CD4-positive, alpha-beta T cell (primary cell): ENCODE measurements at regions not wholly inside any gene's neighbourhood (a gene's known extent, or its start where the extent isn't known, plus 50 kb on each side); places are given as distances from the start of the nearest gene placed in this dataset.

Source experiments
- ATAC-seq: fragments of 200-7000 bp; cut with Tn5 transposase; one replicate; pipeline ENCODE4 v1.10.0; 2022; ENCODE audit warnings: mild to moderate bottlenecking; ENCODE audit not compliant: poor library complexity
- CTCF ChIA-PET: fragments of 350-600 bp; sonication (Branson Sonifier 250); formaldehyde crosslinking; loops from one replicate; lab custom pipeline; 2021; ENCODE audit warnings: antibody characterized with exemption, inconsistent platforms; lab: Charles Lee
- POLR2A ChIA-PET: fragments of 350-600 bp; sonication (Branson Sonifier 250); formaldehyde crosslinking; loops from one replicate; lab custom pipeline; 2021; ENCODE audit warnings: antibody characterized with exemption, inconsistent platforms; lab: Charles Lee
- DNase-seq, 14 experiments: peaks; one replicate each; pipeline ENCODE4 v3.0.0-alpha.2; 2013 to 2020; ENCODE audit warnings: mixed read lengths in 2 of 14
- H3K27ac ChIP-seq, 2 donors: one replicate each; pipeline versions ENCODE4 v1.5.1 to v1.7.0; 2013; ENCODE audit warnings: low read length in 2 of 2, low read depth in 1 of 2, mild to moderate bottlenecking in 1 of 2
- H3K27me3 ChIP-seq, 2 experiments: 1 replicate in 1 of 2; 2 replicates in 1 of 2; pipeline versions ENCODE4 v1.6.1 to v1.7.0; 2013; ENCODE audit warnings: low read length in 2 of 2, control low read depth in 1 of 2, mild to moderate bottlenecking in 1 of 2, moderate library complexity in 1 of 2; ENCODE audit not compliant: insufficient read depth in 2 of 2, control insufficient read depth in 1 of 2
- H3K36me3 ChIP-seq: one replicate; pipeline ENCODE4 v1.6.1; 2013; ENCODE audit warnings: low read length, control low read depth; ENCODE audit not compliant: insufficient read depth
- H3K4me1 ChIP-seq: one replicate; pipeline ENCODE4 v1.6.1; 2013; ENCODE audit warnings: low read length, control low read depth; ENCODE audit not compliant: insufficient read depth
- H3K4me3 ChIP-seq: one replicate; pipeline ENCODE4 v1.5.1; 2013; ENCODE audit warnings: mild to moderate bottlenecking, low read length, moderate library complexity
- H3K9me3 ChIP-seq, 2 experiments: 1 replicate in 1 of 2; 2 replicates in 1 of 2; pipeline versions ENCODE4 v1.6.1 to v1.7.0; 2013; ENCODE audit warnings: low read length in 2 of 2, mild to moderate bottlenecking in 2 of 2, control low read depth in 1 of 2, moderate library complexity in 1 of 2; ENCODE audit not compliant: control insufficient read depth in 1 of 2, insufficient read depth in 1 of 2
- H3K27ac Mint-ChIP-seq: one replicate; pipeline ENCODE4 v1.8.0; 2020; ENCODE audit warnings: mixed read lengths
- H3K27me3 Mint-ChIP-seq: one replicate; pipeline ENCODE4 v1.8.0; 2021; ENCODE audit warnings: mixed read lengths
- H3K36me3 Mint-ChIP-seq: one replicate; pipeline ENCODE4 v1.8.0; 2021; ENCODE audit warnings: low read depth, mixed read lengths
- H3K4me1 Mint-ChIP-seq: one replicate; pipeline ENCODE4 v1.8.0; 2021; ENCODE audit warnings: low read depth, mixed read lengths
- H3K4me3 Mint-ChIP-seq: one replicate; pipeline ENCODE4 v1.8.0; 2020; ENCODE audit warnings: mild to moderate bottlenecking, mixed read lengths
- H3K9me3 Mint-ChIP-seq: one replicate; pipeline ENCODE4 v1.8.0; 2020; ENCODE audit warnings: mixed read lengths
- CTCF ChIP-seq: fragments of 200-600 bp; IDR thresholded peaks from one replicate; pipeline ENCODE4 v1.8.0; 2022; ENCODE audit warnings: antibody characterized with exemption, mild to moderate bottlenecking
- intact Hi-C, 2 experiments: fragments of 100-400 bp; cut with DNase I in 1 of 2; cut with micrococcal nuclease in 1 of 2; formaldehyde crosslinking; loops; one replicate each; pipeline versions ENCODE4 v1.15.1 to v1.9.0; 2023 to 2025; cut with DNase I, micrococcal nuclease

GRCh38 chr10:120260456-120260855, 196.6 kb upstream of the PLPP4 start:
- no peaks in the 10 kb centered on the region for H3K4me1 Mint-ChIP-seq
- CTCF ChIA-PET, result no interaction called here
- no peaks in the 10 kb centered on the region for H3K4me1 ChIP-seq
- H3K9me3 Mint-ChIP-seq, result no peaks in the 10 kb centered on the region
- DNase-seq, result no peak
- peaks cover 6 to 12% of the 10 kb centered on the region in 2 experiments for H3K27me3 ChIP-seq
- no peak for ATAC-seq
- TF ChIP-seq CTCF, result no peak
- intact Hi-C loops, result no loop called here
- no peak overlapping the region for H3K4me3 ChIP-seq
- H3K27ac ChIP-seq, result no peak overlapping the region
- H3K36me3 Mint-ChIP-seq, result no peaks in the 10 kb centered on the region
- H3K27ac Mint-ChIP-seq, result no peak overlapping the region
- H3K36me3 ChIP-seq, result no peaks in the 10 kb centered on the region
- no peak overlapping the region for H3K4me3 Mint-ChIP-seq
- POLR2A ChIA-PET, result no interaction called here
- H3K9me3 ChIP-seq, result no peaks in the 10 kb centered on the region
- H3K27me3 Mint-ChIP-seq, result peaks cover 27% of the 10 kb centered on the region

DNA sequence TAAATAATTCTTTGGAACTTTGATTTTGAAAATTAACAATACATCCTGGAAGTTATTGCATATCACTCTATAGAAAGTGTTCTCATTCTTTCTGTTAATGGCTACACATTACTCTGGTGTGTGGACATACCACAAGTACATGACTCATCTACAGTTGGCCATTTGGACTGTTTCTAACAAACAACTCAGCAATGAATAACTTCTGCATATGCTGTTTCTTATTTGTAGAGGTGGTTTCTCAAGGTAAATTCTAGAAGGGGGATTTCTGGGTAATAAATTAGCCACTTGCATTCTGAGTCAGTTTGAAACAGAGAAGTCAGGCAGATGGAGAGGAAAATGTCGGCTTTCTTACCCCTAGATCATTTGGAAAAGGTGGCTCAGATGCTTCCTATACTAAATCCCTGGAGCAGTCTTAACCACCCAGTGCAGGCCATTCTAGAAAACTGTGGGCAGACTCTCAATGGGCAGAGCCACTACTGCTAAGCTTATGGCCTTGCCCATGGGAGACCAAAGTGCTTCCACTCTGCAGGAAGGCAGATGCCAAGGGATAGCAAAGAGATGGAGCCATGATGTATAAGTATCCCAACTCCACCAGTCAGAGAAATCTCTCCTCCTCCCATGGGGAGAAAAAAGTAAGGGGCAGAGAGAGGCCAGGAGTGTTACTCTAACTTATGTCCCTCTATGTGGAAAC, 194.0 kb upstream of the PLPP4 start:
- no peaks in the 10 kb centered on the region for H3K4me1 Mint-ChIP-seq
- Histone ChIP-seq H3K9me3 (no peaks in the 10 kb centered on the region), H3K36me3 (no peaks in the 10 kb centered on the region), H3K27me3 (peaks cover 6 to 12% of the 10 kb centered on the region in 2 experiments), H3K27ac (no peak overlapping the region), H3K4me3 (no peak overlapping the region), H3K4me1 (no peaks in the 10 kb centered on the region)
- ChIA-PET CTCF (no interaction called here), POLR2A (no interaction called here)
- DNase-seq, result no peak
- no peak overlapping the region for H3K27ac Mint-ChIP-seq
- no peaks in the 10 kb centered on the region for H3K9me3 Mint-ChIP-seq
- H3K4me3 Mint-ChIP-seq, result no peak overlapping the region
- H3K27me3 Mint-ChIP-seq, result peaks cover 27% of the 10 kb centered on the region
- intact Hi-C loops, result no loop called here
- H3K36me3 Mint-ChIP-seq, result no peaks in the 10 kb centered on the region
- no peak for TF ChIP-seq CTCF
- ATAC-seq, result no peak

- ChIA-PET CTCF (no interaction called here), POLR2A (no interaction called here)
- no peak overlapping the region for H3K27ac Mint-ChIP-seq
- no peak for DNase-seq
- H3K27me3 ChIP-seq, result peaks cover 6 to 8% of the 10 kb centered on the region in 2 experiments
- no peaks in the 10 kb centered on the region for H3K9me3 Mint-ChIP-seq
- no peaks in the 10 kb centered on the region for H3K36me3 Mint-ChIP-seq
- H3K9me3 ChIP-seq, result no peaks in the 10 kb centered on the region
- H3K27ac ChIP-seq, result no peak overlapping the region
- no peak for TF ChIP-seq CTCF
- H3K27me3 Mint-ChIP-seq, result peaks cover 19% of the 10 kb centered on the region
- no peak overlapping the region for H3K4me3 ChIP-seq
- ATAC-seq, result no peak
- intact Hi-C loops, result no loop called here
- H3K4me3 Mint-ChIP-seq, result no peak overlapping the region
- no peaks in the 10 kb centered on the region for H3K4me1 Mint-ChIP-seq
- H3K36me3 ChIP-seq, result no peaks in the 10 kb centered on the region
- no peaks in the 10 kb centered on the region for H3K4me1 ChIP-seq
These were observed 191.0 kb upstream of the PLPP4 start for GRCh38 chr10:120266022-120266421.
